ENCODE measurements at regions not wholly inside any gene's neighbourhood (a gene's known extent, or its start where the extent isn't known, plus 50 kb on each side); places are given as distances from the start of the nearest gene placed in this dataset.

DNA sequence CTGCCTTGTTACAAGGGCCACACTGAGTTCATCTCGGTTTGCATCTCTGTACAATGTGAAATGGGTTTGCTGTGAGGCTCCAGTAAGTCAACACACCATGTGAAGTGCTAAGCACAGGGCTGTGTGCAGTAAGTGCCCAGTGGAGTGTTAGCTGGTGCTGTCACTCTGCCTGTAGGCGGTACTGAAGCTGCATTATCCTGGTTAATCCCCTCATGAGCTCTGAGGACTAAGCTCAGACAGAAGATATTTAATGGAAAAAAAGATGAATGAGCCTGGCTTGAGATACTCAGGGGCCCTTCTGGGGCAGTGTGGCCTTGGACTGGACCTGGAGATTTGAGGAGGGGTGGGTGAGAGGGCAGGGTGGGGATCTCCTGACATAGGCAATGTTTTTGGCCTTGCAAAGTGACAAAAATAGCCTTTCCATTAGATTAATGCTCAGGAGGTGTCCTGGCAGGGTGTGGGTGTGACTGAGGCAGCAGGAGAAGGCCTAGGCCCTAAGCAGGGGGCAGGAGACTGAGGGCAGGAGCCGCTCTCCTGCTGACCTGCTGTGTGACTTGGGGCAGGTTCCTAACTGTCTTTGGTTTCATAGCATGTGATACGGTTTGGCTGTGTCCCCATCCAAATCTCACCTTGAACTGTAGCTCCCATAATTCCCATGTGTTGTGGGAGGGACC lies 570.5 kb downstream of the PTPRU start:
- no peak overlapping the region for H3K4me3 ChIP-seq
- TF ChIP-seq, protein P1, sequence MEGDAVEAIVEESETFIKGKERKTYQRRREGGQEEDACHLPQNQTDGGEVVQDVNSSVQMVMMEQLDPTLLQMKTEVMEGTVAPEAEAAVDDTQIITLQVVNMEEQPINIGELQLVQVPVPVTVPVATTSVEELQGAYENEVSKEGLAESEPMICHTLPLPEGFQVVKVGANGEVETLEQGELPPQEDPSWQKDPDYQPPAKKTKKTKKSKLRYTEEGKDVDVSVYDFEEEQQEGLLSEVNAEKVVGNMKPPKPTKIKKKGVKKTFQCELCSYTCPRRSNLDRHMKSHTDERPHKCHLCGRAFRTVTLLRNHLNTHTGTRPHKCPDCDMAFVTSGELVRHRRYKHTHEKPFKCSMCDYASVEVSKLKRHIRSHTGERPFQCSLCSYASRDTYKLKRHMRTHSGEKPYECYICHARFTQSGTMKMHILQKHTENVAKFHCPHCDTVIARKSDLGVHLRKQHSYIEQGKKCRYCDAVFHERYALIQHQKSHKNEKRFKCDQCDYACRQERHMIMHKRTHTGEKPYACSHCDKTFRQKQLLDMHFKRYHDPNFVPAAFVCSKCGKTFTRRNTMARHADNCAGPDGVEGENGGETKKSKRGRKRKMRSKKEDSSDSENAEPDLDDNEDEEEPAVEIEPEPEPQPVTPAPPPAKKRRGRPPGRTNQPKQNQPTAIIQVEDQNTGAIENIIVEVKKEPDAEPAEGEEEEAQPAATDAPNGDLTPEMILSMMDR (IDR thresholded peaks at IDR 0.05) = no peak
- no peak for TF ChIP-seq POLR2A (IDR thresholded peaks at IDR 0.05)
- no peak for TF ChIP-seq POLR2AphosphoS5 (IDR thresholded peaks at IDR 0.05)
- no peaks in the 10 kb centered on the region for H3K36me3 ChIP-seq
- no peaks in the 10 kb centered on the region for H3K4me1 ChIP-seq
- H3K27me3 ChIP-seq = no peaks in the 10 kb centered on the region
- no peak overlapping the region for H3K27ac ChIP-seq
- intact Hi-C loops (cut with DNase I; ENCODE audit: low total_unique reads) = no loop called here
- no peak for DNase-seq (ENCODE audit: low spot score in 2 of 2)
- no peaks in the 10 kb centered on the region for H3K9me3 ChIP-seq

DNA sequence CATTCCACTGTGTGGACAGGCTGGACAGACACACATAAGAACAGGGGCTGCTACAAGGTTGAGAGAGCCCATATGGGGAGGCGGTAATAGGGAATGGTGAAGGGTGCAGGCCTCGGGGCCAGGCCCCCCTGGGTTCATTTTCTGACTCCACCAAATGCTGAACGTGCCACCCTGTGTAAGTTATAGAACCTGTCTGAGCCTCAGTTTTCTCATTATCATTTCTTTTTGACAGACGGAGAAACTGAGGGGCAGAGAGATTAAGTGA lies 569.5 kb downstream of the PTPRU start:
- no peaks in the 10 kb centered on the region for H3K36me3 ChIP-seq
- DNase-seq (ENCODE audit: low spot score in 2 of 2) = no peak
- no peaks in the 10 kb centered on the region for H3K4me1 ChIP-seq
- intact Hi-C loops (cut with DNase I; ENCODE audit: low total_unique reads) = no loop called here
- no peaks in the 10 kb centered on the region for H3K27me3 ChIP-seq
- no peaks in the 10 kb centered on the region for H3K9me3 ChIP-seq
- no peak overlapping the region for H3K27ac ChIP-seq
- no peak overlapping the region for H3K4me3 ChIP-seq
- TF ChIP-seq POLR2AphosphoS5 (IDR thresholded peaks at IDR 0.05) (no peak), POLR2A (IDR thresholded peaks at IDR 0.05) (no peak)
- TF ChIP-seq, protein P1 (IDR thresholded peaks at IDR 0.05) = no peak

DNA sequence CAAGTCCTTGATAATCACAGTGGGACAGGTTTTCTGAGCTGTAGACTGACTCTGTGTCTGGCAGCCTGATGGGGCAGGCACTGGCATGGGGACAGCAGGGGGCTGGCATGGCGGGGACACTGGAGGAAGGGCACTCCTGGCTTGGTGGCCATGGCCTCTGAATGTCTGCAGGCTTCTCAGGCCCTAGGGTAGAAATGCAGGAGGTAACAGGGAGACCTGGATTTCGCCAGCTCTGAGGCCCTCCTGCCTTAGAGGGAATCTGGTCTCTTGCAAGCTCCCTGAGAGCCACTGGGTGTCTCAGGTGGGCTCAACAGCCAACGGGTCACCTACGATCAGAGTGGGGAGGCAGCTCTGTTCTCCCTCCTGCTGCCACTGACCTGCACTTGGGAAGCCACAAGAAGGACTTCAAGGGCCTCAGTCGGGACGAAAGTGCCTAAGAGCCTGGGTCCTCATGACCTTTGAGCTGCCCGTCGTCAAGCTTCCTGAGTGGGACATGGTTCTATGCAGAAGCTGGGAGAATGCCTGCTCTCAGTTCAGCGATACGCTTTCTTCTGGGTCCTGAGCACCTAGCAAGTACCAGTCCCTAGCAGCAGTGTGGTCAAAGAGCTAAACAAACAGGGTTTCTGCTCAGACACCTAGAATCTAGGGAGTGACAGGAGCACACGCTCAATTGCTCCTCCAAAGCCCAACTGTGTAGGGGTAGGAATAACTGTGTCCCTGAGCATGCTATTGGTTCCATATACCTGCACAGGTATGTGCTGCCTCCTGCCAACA lies 569.0 kb downstream of the PTPRU start:
- Histone ChIP-seq H3K4me1 (no peaks in the 10 kb centered on the region), H3K9me3 (no peaks in the 10 kb centered on the region), H3K4me3 (no peak overlapping the region), H3K36me3 (no peaks in the 10 kb centered on the region), H3K27ac (no peak overlapping the region), H3K27me3 (no peaks in the 10 kb centered on the region)
- DNase-seq (ENCODE audit: low spot score in 2 of 2) = peak; percentile 9 to 22
- TF ChIP-seq, protein P1 (IDR thresholded peaks at IDR 0.05) = no peak
- TF ChIP-seq POLR2AphosphoS5 (IDR thresholded peaks at IDR 0.05) (no peak), POLR2A (IDR thresholded peaks at IDR 0.05) (no peak)
- intact Hi-C loops (cut with DNase I; ENCODE audit: low total_unique reads) = no loop called here

DNA sequence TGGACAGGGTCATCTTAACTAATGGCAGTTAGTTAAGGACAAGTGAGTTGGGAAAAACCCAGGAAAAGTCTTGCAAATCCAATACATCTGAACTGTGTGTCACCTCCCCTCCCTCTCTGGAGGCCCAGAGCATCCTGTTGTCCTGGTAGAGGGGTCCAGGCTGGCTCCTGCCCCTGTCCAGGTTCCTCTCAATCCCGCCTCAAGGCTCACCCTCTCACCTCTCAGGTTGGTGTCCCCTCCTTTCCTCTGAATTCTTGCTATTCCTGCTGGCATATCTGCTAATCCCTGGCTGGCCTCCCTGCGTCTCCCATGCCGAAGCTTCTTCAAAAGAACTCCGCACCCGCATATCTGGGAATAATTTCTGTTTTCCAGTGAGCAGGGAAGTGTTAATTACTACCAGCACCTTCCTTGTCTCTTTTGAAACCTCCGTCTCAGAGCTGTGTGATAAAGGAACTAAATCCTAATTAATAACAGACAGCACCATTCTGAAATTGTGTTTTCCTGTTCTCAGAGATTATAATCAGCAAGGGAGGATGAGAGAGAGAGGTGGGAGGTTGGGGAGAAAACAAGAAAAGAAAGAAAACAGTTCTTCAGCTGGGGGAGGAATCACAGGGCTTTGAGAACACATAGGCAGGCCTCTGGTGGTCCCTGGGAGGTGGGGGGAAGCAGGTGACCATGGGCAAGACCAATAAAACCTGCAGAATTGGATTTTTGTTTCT lies 568.0 kb downstream of the PTPRU start:
- Histone ChIP-seq H3K27ac (no peak overlapping the region), H3K4me1 (no peaks in the 10 kb centered on the region), H3K9me3 (no peaks in the 10 kb centered on the region), H3K36me3 (no peaks in the 10 kb centered on the region), H3K4me3 (no peak overlapping the region), H3K27me3 (no peaks in the 10 kb centered on the region)
- intact Hi-C loops (cut with DNase I; ENCODE audit: low total_unique reads) = no loop called here
- peak; percentile 2 to 17 for DNase-seq (ENCODE audit: low spot score in 2 of 2)
- TF ChIP-seq POLR2A (IDR thresholded peaks at IDR 0.05) (no peak), POLR2AphosphoS5 (IDR thresholded peaks at IDR 0.05) (no peak)
- TF ChIP-seq, protein P1 (IDR thresholded peaks at IDR 0.05) = no peak

DNA sequence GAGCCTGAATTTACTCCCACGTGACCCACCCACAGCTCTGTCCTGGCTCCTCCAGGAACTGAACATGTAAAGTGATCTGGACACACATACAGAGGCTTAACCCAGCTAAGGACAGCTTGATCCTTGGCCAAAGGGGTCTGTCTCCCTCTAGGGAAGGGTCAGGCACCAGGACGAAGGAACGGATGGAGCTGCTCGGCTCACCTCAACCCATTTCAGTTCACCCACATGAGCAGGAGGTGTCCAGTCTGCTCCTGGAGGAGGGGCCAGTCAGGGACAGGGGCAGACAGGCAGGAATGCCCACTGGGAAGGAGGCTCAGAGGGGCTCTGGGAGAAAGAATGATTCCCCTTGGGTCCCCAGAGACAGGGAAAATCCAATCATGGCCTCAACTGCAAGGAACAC lies 567.2 kb downstream of the PTPRU start:
- Histone ChIP-seq H3K9me3 (no peaks in the 10 kb centered on the region), H3K27ac (no peak overlapping the region), H3K27me3 (no peaks in the 10 kb centered on the region), H3K4me3 (no peak overlapping the region), H3K4me1 (no peaks in the 10 kb centered on the region), H3K36me3 (no peaks in the 10 kb centered on the region)
- TF ChIP-seq, protein P1 (IDR thresholded peaks at IDR 0.05) = no peak
- TF ChIP-seq POLR2A (IDR thresholded peaks at IDR 0.05) = no peak
- no peak for TF ChIP-seq POLR2AphosphoS5 (IDR thresholded peaks at IDR 0.05)
- DNase-seq (ENCODE audit: low spot score in 2 of 2) = peak in 1 of 2 donors; percentile 43
- intact Hi-C loops (cut with DNase I; ENCODE audit: low total_unique reads) = no loop called here
